Nephron (organoid): ENCODE measurements at regions not wholly inside any gene's neighbourhood (a gene's known extent, or its start where the extent isn't known, plus 50 kb on each side); places are given as distances from the start of the nearest gene placed in this dataset.

Experiments
- H3K27ac Mint-ChIP-seq, 3 experiments: 2 replicates each; pipeline ENCODE4 v1.8.0; 2020; ENCODE audit warnings: mixed read lengths in 3 of 3, mild to moderate bottlenecking in 2 of 3, moderate library complexity in 1 of 3
- H3K27me3 Mint-ChIP-seq: 2 replicates; pipeline ENCODE4 v1.8.0; 2021; ENCODE audit warnings: low read depth, mild to moderate bottlenecking, moderate library complexity, mixed read lengths
- H3K36me3 Mint-ChIP-seq: 2 replicates; pipeline ENCODE4 v1.8.0; 2020; ENCODE audit warnings: low read depth, mixed read lengths
- H3K4me1 Mint-ChIP-seq: 2 replicates; pipeline ENCODE4 v1.8.0; 2020; ENCODE audit warnings: mixed read lengths
- H3K4me3 Mint-ChIP-seq, 3 experiments: 2 replicates each; pipeline ENCODE4 v1.8.0; 2020; ENCODE audit warnings: mild to moderate bottlenecking in 3 of 3, mixed read lengths in 3 of 3, moderate library complexity in 2 of 3
- H3K9me3 Mint-ChIP-seq: 2 replicates; pipeline ENCODE4 v1.8.0; 2020; ENCODE audit warnings: mixed read lengths
- TF ChIP-seq, protein P1 (sequence below), 3 experiments: fragments of 200-600 bp; sonication (generic); IDR thresholded peaks; one replicate each; pipeline ENCODE4 v1.5.0; 2021; ENCODE audit warnings: antibody characterized with exemption in 3 of 3; ENCODE audit not compliant: unreplicated experiment in 3 of 3

DNA sequence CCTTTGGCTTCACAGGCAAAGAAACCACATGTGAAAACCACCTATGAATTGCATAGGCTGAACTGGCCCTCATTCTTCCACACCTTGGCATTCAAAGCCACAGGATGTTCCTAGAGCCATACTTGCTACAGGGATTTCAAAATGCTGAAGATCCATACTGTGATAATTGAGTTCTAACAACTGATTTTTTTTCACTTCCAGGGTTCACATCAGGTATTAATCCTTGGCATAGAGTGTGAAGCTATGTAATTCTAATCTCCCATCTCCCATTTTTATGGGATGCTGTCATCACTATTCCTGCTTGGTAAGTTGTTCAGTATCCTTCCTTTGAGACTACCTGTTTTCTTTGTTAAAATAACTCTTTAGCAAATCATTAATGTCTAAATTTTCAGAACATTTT is 1569.2 kb upstream of the ADGRL3 start:
- no peaks in the 10 kb centered on the region for H3K36me3 Mint-ChIP-seq
- H3K9me3 Mint-ChIP-seq = peaks cover 5% of the 10 kb centered on the region
- H3K4me1 Mint-ChIP-seq = no peaks in the 10 kb centered on the region
- TF ChIP-seq, protein P1, sequence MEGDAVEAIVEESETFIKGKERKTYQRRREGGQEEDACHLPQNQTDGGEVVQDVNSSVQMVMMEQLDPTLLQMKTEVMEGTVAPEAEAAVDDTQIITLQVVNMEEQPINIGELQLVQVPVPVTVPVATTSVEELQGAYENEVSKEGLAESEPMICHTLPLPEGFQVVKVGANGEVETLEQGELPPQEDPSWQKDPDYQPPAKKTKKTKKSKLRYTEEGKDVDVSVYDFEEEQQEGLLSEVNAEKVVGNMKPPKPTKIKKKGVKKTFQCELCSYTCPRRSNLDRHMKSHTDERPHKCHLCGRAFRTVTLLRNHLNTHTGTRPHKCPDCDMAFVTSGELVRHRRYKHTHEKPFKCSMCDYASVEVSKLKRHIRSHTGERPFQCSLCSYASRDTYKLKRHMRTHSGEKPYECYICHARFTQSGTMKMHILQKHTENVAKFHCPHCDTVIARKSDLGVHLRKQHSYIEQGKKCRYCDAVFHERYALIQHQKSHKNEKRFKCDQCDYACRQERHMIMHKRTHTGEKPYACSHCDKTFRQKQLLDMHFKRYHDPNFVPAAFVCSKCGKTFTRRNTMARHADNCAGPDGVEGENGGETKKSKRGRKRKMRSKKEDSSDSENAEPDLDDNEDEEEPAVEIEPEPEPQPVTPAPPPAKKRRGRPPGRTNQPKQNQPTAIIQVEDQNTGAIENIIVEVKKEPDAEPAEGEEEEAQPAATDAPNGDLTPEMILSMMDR (IDR thresholded peaks at IDR 0.05; ENCODE audit: unreplicated experiment in 3 of 3) = no peak
- H3K27ac Mint-ChIP-seq = no peak overlapping the region
- no peaks in the 10 kb centered on the region for H3K27me3 Mint-ChIP-seq
- no peak overlapping the region for H3K4me3 Mint-ChIP-seq

DNA sequence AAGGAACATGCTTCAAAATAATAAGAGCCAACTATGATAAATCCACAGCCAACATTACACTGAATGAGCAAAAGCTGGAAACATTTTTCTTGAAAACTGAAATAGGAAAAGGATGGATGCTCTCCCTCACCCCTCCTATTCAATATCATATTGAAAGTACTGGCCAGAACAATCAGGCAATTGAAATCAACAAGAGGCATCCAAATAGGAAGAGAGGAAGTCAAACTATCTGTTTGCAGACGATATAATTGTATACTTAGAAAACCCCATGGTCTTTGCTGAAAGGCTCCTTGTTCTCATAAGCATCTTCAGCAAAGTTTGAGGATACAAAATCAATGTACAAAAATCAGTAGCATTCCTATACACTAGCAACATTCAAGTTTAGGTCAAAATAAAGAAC is 1562.5 kb upstream of the ADGRL3 start:
- peaks cover 8% of the 10 kb centered on the region for H3K9me3 Mint-ChIP-seq

DNA sequence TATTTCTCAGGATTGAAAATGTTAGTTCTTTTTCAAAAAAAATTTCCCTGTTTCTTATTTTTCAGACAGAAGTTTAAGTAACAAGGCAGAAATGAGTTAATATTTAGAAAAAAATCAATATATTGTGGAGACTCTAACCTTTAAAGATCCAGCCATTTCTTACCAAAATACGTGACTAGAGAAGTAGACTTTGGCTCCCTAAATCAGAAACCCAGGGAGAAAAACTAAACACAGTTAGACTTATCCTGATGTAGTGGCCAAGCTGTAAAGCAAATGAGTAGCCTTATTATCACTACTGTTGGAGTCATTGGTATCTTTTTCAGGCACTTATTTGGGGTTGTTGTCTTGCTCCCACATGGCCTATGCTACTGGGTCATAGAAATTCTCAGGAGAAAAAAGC is 1556.4 kb upstream of the ADGRL3 start:
- Mint-ChIP-seq H3K9me3 (no peaks in the 10 kb centered on the region), H3K36me3 (no peaks in the 10 kb centered on the region), H3K4me3 (no peak overlapping the region), H3K27ac (no peak overlapping the region), H3K4me1 (no peaks in the 10 kb centered on the region), H3K27me3 (no peaks in the 10 kb centered on the region)
- TF ChIP-seq, protein P1 (IDR thresholded peaks at IDR 0.05; ENCODE audit: unreplicated experiment in 3 of 3) = no peak

More for the DNA sequence above, 1562.5 kb upstream of the ADGRL3 start:
- H3K4me1 Mint-ChIP-seq = no peaks in the 10 kb centered on the region
- H3K27ac Mint-ChIP-seq = no peak overlapping the region
- TF ChIP-seq, protein P1 (IDR thresholded peaks at IDR 0.05; ENCODE audit: unreplicated experiment in 3 of 3) = no peak
- no peaks in the 10 kb centered on the region for H3K27me3 Mint-ChIP-seq
- no peak overlapping the region for H3K4me3 Mint-ChIP-seq
- no peaks in the 10 kb centered on the region for H3K36me3 Mint-ChIP-seq

- Mint-ChIP-seq H3K27me3 (no peaks in the 10 kb centered on the region), H3K36me3 (no peaks in the 10 kb centered on the region), H3K9me3 (no peaks in the 10 kb centered on the region), H3K4me3 (no peak overlapping the region), H3K27ac (no peak overlapping the region), H3K4me1 (no peaks in the 10 kb centered on the region)
- TF ChIP-seq, protein P1 (IDR thresholded peaks at IDR 0.05; ENCODE audit: unreplicated experiment in 3 of 3) = no peak
These were observed 1555.4 kb upstream of the ADGRL3 start for GRCh38 chr4:59644765-59645164.

- Mint-ChIP-seq H3K9me3 (no peaks in the 10 kb centered on the region), H3K27ac (no peak overlapping the region), H3K27me3 (no peaks in the 10 kb centered on the region), H3K4me1 (no peaks in the 10 kb centered on the region), H3K36me3 (no peaks in the 10 kb centered on the region), H3K4me3 (no peak overlapping the region)
- TF ChIP-seq, protein P1 (IDR thresholded peaks at IDR 0.05; ENCODE audit: unreplicated experiment in 3 of 3) = no peak
These were observed 1554.0 kb upstream of the ADGRL3 start for GRCh38 chr4:59646082-59646481.

DNA sequence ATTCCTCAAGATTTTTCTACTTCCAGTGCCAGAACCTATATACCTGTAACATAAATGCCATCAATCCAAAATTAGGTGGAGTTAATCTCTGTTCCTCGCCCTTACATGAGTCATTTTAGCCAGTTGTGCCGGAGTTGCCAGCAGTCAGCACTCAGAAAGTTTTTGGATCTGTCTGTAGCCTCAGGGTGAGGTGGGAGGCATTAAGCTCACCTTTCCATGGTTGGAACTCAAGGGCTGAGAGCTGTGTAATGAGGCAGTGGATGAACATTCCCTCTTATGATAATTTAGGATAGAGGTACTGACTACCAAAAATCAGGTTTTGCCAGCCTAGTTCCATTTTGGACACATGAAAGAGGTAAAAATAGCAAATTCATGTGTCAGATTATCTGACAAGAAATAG is 1553.1 kb upstream of the ADGRL3 start:
- no peak overlapping the region for H3K27ac Mint-ChIP-seq
- TF ChIP-seq, protein P1 (IDR thresholded peaks at IDR 0.05; ENCODE audit: unreplicated experiment in 3 of 3) = no peak
- no peaks in the 10 kb centered on the region for H3K27me3 Mint-ChIP-seq
- H3K4me3 Mint-ChIP-seq = no peak overlapping the region
- H3K4me1 Mint-ChIP-seq = no peaks in the 10 kb centered on the region
- H3K36me3 Mint-ChIP-seq = no peaks in the 10 kb centered on the region
- H3K9me3 Mint-ChIP-seq = no peaks in the 10 kb centered on the region
